Skin of body (tissue), 1 donor: ENCODE measurements at regions not wholly inside any gene's neighbourhood (a gene's known extent, or its start where the extent isn't known, plus 50 kb on each side); places are given as distances from the start of the nearest gene placed in this dataset.
A peak's percentile ranks its signal among the peaks of the same experiment; 100 is the strongest.

ENCODE experiments used
- DNase-seq: peaks from one replicate; lab custom pipeline; 2025; lab: John Stamatoyannopoulos, UW

- no peak for DNase-seq
Observed at GRCh38 chr10:121662531-121662930, 64.3 kb upstream of the FGFR2 start.

GRCh38 chr10:121661451-121661851 is 63.2 kb upstream of the FGFR2 start:
- no peak for DNase-seq

- DNase-seq: no peak
Observed at GRCh38 chr10:121659236-121659635, 61.0 kb upstream of the FGFR2 start.

GRCh38 chr10:121658611-121659010 is 60.4 kb upstream of the FGFR2 start:
- peak; percentile 64 for DNase-seq

GRCh38 chr10:121658111-121658510 is 59.9 kb upstream of the FGFR2 start:
- no peak for DNase-seq

- no peak for DNase-seq
Observed at GRCh38 chr10:121655254-121656144, 57.3 kb upstream of the FGFR2 start.

GRCh38 chr10:121654021-121654545 is 55.8 kb upstream of the FGFR2 start:
- no peak for DNase-seq

- no peak for DNase-seq
Observed at GRCh38 chr10:121653608-121654007, 55.4 kb upstream of the FGFR2 start.

- DNase-seq: no peak
Observed at GRCh38 chr10:121648493-121648892, 50.2 kb upstream of the FGFR2 start.

GRCh38 chr10:121648059-121648458 is 49.8 kb upstream of the FGFR2 start:
- DNase-seq: no peak
